NOMO-1 (cell line): ENCODE measurements at regions not wholly inside any gene's neighbourhood (a gene's known extent, or its start where the extent isn't known, plus 50 kb on each side); places are given as distances from the start of the nearest gene placed in this dataset.

Source experiments
- DNase-seq, 2 experiments: peaks; one replicate each; lab custom pipeline; 2025; ENCODE audit not compliant: unreplicated experiment in 2 of 2; lab: John Stamatoyannopoulos, UW

- DNase-seq: no peak
Measured at GRCh38 chr4:63663870-63664269, 745.4 kb downstream of the TECRL start.

DNA sequence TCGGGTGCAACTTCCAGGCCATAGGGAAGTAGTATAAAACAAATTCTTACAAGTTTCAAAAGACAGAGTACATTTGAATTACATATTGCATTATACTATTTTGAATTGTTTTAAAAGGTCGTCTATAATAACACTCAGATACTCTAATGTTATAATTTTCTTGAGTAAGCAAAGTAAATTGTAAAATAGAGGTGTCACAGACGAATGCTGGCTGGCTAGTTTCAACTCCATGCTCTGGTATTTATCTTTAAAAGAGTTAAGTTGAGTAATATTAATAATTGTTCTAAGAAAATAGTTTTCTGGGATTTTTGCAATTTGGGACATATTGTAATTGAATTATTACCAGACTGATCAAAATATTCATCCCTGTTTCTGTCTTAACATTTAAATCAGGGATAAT, 764.9 kb downstream of the TECRL start:
- DNase-seq: no peak

GRCh38 chr4:63637270-63637669, 772.0 kb downstream of the TECRL start:
- DNase-seq: no peak

GRCh38 chr4:63632858-63633257, 776.4 kb downstream of the TECRL start:
- no peak for DNase-seq

- DNase-seq: no peak
Measured at GRCh38 chr4:63620271-63620670, 789.0 kb downstream of the TECRL start.

- no peak for DNase-seq
Measured at GRCh38 chr4:63619771-63620170, 789.5 kb downstream of the TECRL start.

DNA sequence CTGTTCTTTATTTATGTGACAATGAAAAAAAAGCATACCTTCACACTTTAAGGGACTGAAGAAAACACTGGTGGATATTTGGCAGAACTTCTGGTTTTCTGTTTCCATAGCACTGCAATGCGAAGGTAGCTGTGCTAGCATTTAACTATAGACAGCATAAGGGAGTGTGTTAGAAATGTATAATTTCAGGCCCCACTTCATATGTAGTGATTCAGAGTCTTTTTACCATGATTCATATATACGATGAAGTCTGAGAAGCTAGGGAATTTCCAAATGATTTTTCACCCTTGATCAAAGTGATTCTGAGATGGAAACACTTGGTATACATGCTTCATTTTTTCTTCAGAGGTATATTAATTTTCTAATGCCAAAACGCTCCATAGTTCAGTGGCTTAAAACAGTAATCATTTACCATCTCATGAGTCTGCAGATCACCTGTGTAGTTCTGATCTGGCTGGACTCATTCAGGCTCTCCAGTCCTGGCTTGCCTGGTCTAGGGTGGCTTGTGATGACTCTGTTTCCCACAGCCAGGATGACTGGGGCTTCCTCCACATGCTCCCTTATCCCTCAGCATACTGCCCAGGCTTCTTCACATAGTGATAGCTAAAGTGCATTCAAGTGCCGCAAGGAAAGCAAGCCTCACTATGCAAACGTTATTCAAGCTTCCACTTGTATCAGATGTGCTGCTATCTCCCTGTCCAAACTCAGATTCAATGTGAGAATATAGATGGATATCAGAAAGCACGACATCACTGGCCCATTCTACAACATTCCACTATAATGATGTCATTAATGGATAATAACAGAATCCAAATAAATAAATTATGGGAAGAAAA, 790.1 kb downstream of the TECRL start:
- DNase-seq: no peak

DNA sequence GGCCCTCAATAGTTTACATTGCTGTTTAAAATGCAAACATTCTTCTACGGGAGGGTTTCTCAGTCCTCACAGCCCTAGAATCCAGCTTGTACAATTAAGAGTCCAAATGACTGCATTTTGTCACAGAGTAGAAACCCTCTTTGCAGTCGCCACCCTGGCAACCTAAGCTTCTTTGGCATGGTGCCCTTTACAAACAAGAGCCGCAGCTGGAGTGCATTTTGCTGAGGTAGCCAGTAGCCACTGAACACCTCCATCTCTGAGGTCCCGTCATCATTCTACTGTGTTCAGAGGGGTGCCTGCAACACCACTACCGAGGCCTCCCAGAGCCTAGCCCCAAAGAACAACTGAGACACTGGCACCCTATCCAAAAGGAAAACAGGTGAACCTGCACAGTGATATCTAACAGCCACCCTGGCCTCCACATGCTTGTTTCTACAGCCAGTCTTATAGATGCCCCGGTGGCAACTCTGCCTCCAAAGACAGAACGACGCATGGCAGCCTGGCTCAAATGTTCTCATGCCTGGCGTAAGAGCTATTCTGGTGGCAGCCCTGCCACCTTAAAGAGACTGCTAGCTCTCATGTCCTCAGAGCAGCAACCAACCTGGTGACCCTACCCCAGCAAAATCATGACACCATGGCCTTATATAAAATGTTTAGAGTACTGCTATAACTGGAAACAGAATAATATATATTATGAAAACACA, 801.9 kb downstream of the TECRL start:
- DNase-seq: no peak

- no peak for DNase-seq
Measured at GRCh38 chr4:63589796-63590195, 819.5 kb downstream of the TECRL start.

GRCh38 chr4:63583561-63583960, 825.7 kb downstream of the TECRL start:
- DNase-seq: no peak

DNA sequence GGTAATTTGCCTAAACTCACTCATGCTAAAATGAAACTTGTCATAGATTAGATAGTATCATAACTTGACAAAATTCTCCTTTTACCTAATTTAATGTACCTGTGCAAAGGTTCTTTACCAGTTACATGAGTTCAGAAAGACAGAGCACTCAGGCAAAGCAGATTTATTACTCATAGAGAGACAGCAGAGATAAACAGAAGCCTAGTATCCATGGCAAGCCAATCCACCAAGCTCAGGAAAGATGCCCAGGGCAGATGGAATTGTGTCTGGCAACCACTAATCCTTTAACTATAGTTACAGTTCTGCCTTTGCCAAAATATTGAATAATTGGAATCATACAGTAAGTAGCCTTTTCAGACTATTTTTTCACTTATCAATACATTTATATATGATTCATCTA, 826.2 kb downstream of the TECRL start:
- DNase-seq: no peak

- peak; percentile 19 to 37 for DNase-seq
Measured at GRCh38 chr4:63580796-63581475, 828.3 kb downstream of the TECRL start.

GRCh38 chr4:63578383-63578782, 830.9 kb downstream of the TECRL start:
- no peak for DNase-seq

GRCh38 chr4:63566658-63567057, 842.6 kb downstream of the TECRL start:
- no peak for DNase-seq

- no peak for DNase-seq
Measured at GRCh38 chr4:63563288-63564014, 845.8 kb downstream of the TECRL start.

- no peak for DNase-seq
Measured at GRCh38 chr4:63558709-63559108, 850.5 kb downstream of the TECRL start.

- no peak for DNase-seq
Measured at GRCh38 chr4:63556332-63556731, 852.9 kb downstream of the TECRL start.

DNA sequence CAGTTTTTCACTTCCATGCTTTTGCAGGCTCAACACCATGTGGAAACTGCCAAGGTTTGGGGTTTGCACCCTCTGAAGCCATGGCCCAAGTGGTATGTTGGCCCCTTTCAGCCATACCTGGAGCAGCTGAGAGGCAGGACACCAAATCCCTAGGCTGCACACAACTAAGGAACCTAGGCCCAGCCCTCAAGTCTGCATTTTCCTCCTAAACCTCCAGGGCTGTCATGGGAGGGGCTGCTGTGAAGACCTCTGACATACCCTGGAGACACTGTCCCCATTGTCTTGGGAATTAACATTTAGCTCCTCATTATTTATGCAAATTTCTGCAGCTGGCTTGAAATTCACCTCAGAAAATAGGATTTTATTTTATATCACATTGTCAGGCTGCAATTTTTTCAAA, 856.1 kb downstream of the TECRL start:
- DNase-seq: no peak

- DNase-seq: no peak
Measured at GRCh38 chr4:63541828-63542227, 867.4 kb downstream of the TECRL start.

- no peak for DNase-seq
Measured at GRCh38 chr4:63529581-63530337, 879.5 kb downstream of the TECRL start.
